SHP77 (cell line): ENCODE measurements at regions not wholly inside any gene's neighbourhood (a gene's known extent, or its start where the extent isn't known, plus 50 kb on each side); places are given as distances from the start of the nearest gene placed in this dataset.

ENCODE experiments used
- DNase-seq, 2 experiments: peaks; one replicate each; lab custom pipeline; 2025; lab: John Stamatoyannopoulos, UW

DNA sequence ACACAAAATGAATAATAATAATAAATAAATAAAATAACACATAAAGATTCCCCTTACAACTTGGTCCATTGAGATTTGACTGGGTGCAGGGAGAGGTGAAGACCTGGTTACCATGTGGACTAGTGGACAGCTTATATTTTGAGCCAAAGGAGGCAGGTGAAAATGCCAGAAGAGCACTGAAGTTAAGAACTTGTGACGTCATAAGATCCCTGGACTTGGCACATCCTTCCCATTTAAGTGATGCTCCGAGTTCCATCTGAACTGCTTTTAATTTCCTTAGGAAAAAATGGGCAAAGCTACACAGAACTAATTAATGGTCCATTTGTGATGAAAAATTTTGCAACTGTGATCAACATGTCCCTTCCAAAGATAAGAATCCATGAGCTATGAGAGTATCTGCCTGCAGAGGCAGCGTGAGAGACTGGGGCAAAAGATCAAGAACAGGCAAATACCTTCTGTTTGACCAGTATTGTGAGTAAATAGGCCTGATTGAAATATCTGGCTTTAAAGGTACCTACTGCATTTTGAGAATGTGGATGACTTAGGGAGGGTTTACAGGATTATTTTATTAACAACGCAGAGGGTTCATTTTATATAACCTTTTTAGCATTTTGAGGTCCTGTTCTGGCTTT, 101.2 kb upstream of the POT1 start:
- DNase-seq: no peak

DNA sequence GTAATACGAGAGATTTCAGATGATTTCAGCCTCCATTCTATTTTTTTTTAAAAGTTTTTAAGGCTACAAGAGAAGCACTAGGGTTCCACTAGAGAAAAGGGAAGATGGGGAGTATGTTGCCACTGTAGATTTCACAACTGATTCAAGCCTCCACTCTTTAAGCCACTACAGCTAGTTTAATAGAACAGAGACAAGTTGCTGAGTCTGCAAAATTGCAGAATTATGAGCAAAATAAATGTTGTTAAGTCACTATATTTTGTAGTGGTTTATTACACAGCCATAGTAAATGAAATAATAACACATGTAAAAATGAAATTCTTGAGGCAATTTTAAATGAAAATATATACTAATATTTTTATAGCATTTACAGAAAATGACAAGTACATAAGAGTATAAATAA, 96.0 kb upstream of the POT1 start:
- DNase-seq: no peak

DNA sequence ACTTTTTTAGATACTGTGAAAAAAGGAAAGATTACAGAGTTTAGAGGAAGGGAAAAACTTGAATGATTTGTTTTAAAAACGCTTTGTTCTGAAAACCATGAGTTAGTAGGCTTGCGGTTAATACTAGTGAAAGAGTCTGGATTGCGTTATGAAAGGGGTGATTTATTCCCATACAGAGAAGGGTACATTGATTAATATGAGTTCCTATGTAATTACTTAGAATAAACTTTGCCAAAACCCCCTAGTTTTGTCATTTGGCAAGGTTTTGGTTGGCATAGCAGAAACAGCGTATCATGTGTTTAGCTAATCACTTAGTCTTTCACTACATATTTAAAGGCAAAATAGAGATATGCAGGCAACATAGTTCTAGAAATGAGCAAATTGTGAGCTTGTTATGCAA, 91.2 kb upstream of the POT1 start:
- no peak for DNase-seq

- no peak for DNase-seq
Measured at GRCh38 chr7:125010540-125010939, 80.9 kb upstream of the POT1 start.

DNA sequence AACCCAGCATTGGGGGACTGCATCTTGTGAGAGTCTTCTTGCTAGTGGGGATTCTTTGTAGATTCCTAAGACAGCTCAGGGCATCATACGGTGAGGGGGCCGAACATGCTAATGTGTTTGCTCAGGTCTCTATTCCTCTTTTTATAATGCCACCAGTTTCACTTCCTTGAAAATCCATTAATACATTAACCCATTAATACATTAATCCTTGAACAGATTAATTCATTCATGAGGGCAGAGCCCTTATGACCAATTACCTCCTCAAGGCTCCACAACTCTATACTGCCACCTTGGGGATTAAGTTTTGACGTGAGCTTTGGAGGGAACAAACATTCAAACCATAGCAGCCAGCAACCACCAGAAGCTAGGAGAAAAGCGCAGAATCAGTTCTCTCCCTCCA, 67.2 kb upstream of the POT1 start:
- DNase-seq: no peak

DNA sequence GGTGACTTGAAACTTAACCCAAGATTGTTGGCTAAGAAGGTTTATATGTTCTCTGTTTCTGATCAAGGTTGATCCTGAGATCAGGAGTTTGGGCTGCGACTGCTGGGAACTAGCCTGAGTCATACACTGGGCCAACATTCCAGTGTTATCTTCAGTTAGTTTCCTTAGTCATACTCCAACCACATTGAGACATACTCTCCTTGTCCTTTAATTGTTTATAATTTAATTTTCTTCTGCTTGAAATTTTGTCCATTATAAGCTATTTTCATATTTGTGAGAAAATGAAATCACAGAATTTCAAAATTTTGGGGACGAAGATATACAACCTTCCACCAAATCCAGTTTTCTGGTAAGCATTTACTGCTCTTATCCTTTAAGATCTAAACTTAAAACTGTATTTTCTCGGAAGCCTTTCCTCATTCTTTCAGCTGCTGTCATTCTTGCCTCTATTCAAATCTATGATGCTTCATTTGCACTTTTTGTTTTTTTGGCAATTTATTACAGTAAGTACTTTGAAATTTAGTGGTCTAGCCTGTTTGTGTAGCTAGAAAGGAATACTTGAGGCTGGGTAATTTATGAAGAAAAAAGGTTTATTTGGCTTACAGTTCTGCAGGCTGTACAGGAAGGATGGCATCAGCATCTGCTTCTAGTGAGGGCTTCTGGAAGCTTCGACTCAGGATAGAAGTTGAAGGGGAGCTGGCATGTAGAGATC, 63.4 kb upstream of the POT1 start:
- DNase-seq: no peak

GRCh38 chr7:124989911-124990310, 60.3 kb upstream of the POT1 start:
- DNase-seq: no peak
